ENCODE measurements at regions not wholly inside any gene's neighbourhood (a gene's known extent, or its start where the extent isn't known, plus 50 kb on each side); places are given as distances from the start of the nearest gene placed in this dataset.

GRCh38 chr22:26822313-26822712, 164.9 kb downstream of the MIAT start:
- TF ChIP-seq CTCF (IDR thresholded peaks at IDR 0.05; ENCODE audit: low read length) (no peak), EZH2phosphoT487 (IDR thresholded peaks at IDR 0.05; ENCODE audit: low read length) (no peak)

All from MM.1S (cell line).